ENCODE measurements at regions not wholly inside any gene's neighbourhood (a gene's known extent, or its start where the extent isn't known, plus 50 kb on each side); places are given as distances from the start of the nearest gene placed in this dataset.
A peak's percentile ranks its signal among the peaks of the same experiment; 100 is the strongest.
"Not testable (repeated sequence)": the region's sequence is repeated elsewhere in the genome, so short reads cannot be mapped to it uniquely, and the experiment has no call there.

GRCh38 chr10:36468620-36469019 is 656.8 kb upstream of the ANKRD30A start:
- TF ChIP-seq POLR2AphosphoS5 (IDR thresholded peaks at IDR 0.05) = no peak
- TF ChIP-seq, protein P1, sequence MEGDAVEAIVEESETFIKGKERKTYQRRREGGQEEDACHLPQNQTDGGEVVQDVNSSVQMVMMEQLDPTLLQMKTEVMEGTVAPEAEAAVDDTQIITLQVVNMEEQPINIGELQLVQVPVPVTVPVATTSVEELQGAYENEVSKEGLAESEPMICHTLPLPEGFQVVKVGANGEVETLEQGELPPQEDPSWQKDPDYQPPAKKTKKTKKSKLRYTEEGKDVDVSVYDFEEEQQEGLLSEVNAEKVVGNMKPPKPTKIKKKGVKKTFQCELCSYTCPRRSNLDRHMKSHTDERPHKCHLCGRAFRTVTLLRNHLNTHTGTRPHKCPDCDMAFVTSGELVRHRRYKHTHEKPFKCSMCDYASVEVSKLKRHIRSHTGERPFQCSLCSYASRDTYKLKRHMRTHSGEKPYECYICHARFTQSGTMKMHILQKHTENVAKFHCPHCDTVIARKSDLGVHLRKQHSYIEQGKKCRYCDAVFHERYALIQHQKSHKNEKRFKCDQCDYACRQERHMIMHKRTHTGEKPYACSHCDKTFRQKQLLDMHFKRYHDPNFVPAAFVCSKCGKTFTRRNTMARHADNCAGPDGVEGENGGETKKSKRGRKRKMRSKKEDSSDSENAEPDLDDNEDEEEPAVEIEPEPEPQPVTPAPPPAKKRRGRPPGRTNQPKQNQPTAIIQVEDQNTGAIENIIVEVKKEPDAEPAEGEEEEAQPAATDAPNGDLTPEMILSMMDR (IDR thresholded peaks at IDR 0.05) = no peak
- no peak for TF ChIP-seq POLR2A (IDR thresholded peaks at IDR 0.05)
- no peak for TF ChIP-seq EP300 (IDR thresholded peaks at IDR 0.05)
- Histone ChIP-seq H3K4me1 (peaks cover 11% of the 10 kb centered on the region), H3K9me3 (no peaks in the 10 kb centered on the region), H3K27me3 (no peaks in the 10 kb centered on the region), H3K4me3 (no peak overlapping the region), H3K27ac (no peak overlapping the region), H3K36me3 (no peaks in the 10 kb centered on the region)
- DNase-seq (ENCODE audit: low spot score in 2 of 2) = no peak
- 55% methylated on average over 3 of the region's 3 CpGs for WGBS

DNA sequence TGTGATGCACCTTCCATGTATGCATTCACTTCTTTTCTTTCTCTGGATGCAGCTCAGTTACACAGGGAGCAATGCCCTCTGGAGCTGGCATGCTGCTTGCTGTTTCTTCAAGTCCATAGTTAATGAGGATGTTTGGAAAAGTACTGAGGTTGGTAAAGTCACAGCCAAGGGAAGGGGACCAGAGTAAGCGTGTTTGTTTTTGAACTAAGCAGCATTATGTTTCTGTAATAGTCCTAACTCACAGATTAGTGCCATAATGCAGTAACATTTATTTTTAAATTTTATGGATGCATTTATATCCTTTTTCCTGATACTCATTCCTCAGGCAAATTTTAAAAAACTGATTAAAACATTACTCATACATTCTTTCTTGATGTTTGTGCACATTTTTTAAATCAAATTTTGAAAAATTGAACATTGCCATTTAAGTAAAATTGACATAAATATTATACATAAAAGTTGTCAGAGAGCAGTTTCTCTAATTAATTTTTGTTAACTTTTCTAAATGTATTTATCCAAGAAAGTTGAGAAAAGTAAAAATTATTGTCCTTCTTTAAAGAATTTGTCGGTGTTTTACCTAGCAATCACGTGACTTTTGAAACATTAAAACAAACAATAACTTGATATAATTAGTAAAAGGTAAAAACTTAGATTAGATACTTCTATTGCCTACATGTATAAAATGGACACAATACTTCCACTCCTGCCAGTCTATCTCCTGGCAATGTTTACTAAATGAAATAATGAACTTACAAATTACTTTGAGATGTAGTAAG is 659.6 kb upstream of the ANKRD30A start:
- Histone ChIP-seq H3K4me3 (no peak overlapping the region), H3K27me3 (no peaks in the 10 kb centered on the region), H3K27ac (no peak overlapping the region), H3K9me3 (no peaks in the 10 kb centered on the region), H3K4me1 (peaks cover 22% of the 10 kb centered on the region), H3K36me3 (no peaks in the 10 kb centered on the region)
- 80% methylated on average over 3 of the region's 3 CpGs for WGBS
- TF ChIP-seq, protein P1 (IDR thresholded peaks at IDR 0.05) = no peak
- no peak for TF ChIP-seq EP300 (IDR thresholded peaks at IDR 0.05)
- TF ChIP-seq POLR2AphosphoS5 (IDR thresholded peaks at IDR 0.05) = no peak
- TF ChIP-seq POLR2A (IDR thresholded peaks at IDR 0.05) = no peak
- DNase-seq (ENCODE audit: low spot score in 2 of 2) = no peak

DNA sequence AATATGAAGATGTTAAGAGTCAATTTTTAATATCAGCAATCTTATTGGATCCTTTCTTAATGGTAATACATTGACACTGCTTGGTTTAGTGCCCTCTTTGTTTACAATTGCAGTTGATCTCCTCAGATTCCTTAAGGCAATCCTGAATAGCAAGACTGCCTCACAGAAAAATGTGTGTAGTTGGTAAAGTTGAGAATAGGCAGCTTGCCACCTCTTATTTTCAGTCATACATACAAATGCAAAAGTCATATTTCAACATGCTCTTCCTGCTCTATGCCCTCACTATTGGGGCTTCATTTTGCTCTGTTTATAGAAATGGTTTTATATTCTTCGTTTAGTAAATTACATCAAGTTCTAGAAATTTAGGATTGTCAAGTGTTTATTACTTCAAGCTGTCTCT is 661.1 kb upstream of the ANKRD30A start:
- TF ChIP-seq POLR2AphosphoS5 (IDR thresholded peaks at IDR 0.05) = no peak
- TF ChIP-seq EP300 (IDR thresholded peaks at IDR 0.05) = no peak
- no peak for TF ChIP-seq POLR2A (IDR thresholded peaks at IDR 0.05)
- TF ChIP-seq, protein P1 (IDR thresholded peaks at IDR 0.05) = no peak
- Histone ChIP-seq H3K4me3 (no peak overlapping the region), H3K4me1 (peaks cover 22% of the 10 kb centered on the region), H3K27me3 (no peaks in the 10 kb centered on the region), H3K27ac (no peak overlapping the region), H3K36me3 (no peaks in the 10 kb centered on the region), H3K9me3 (no peaks in the 10 kb centered on the region)
- DNase-seq (ENCODE audit: low spot score in 2 of 2) = no peak
- 32% methylated on average over 1 of the region's 1 CpG for WGBS

- peaks cover 17% of the 10 kb centered on the region for H3K4me1 ChIP-seq
- no peak overlapping the region for H3K27ac ChIP-seq
- no peak overlapping the region for H3K4me3 ChIP-seq
- TF ChIP-seq POLR2AphosphoS5 (IDR thresholded peaks at IDR 0.05) (no peak), EP300 (IDR thresholded peaks at IDR 0.05) (no peak), POLR2A (IDR thresholded peaks at IDR 0.05) (no peak)
- TF ChIP-seq, protein P1 (IDR thresholded peaks at IDR 0.05) = no peak
- H3K9me3 ChIP-seq = peaks cover 3% of the 10 kb centered on the region
- WGBS = 64% methylated on average over 2 of the region's 2 CpGs
- H3K27me3 ChIP-seq = no peaks in the 10 kb centered on the region
- H3K36me3 ChIP-seq = no peaks in the 10 kb centered on the region
- DNase-seq (ENCODE audit: low spot score in 2 of 2) = no peak
These were observed 662.0 kb upstream of the ANKRD30A start for GRCh38 chr10:36463390-36463789.

GRCh38 chr10:36462194-36462593 is 663.2 kb upstream of the ANKRD30A start:
- H3K4me1 ChIP-seq = peaks cover 17% of the 10 kb centered on the region
- no peak for TF ChIP-seq POLR2A (IDR thresholded peaks at IDR 0.05)
- TF ChIP-seq EP300 (IDR thresholded peaks at IDR 0.05) = no peak
- peak in 2 of 3 donors; percentile 72 to 84 for TF ChIP-seq POLR2AphosphoS5 (IDR thresholded peaks at IDR 0.05)
- TF ChIP-seq, protein P1 (IDR thresholded peaks at IDR 0.05) = no peak
- DNase-seq (ENCODE audit: low spot score in 2 of 2) = no peak
- H3K27ac ChIP-seq = no peak overlapping the region
- H3K4me3 ChIP-seq = no peak overlapping the region
- no peaks in the 10 kb centered on the region for H3K27me3 ChIP-seq
- 55% methylated on average over 1 of the region's 1 CpG for WGBS
- peaks cover 7% of the 10 kb centered on the region for H3K9me3 ChIP-seq
- no peaks in the 10 kb centered on the region for H3K36me3 ChIP-seq

- DNase-seq (ENCODE audit: low spot score in 2 of 2); H3K27me3 ChIP-seq; H3K4me1 ChIP-seq; H3K36me3 ChIP-seq; H3K27ac ChIP-seq; H3K9me3 ChIP-seq; H3K4me3 ChIP-seq: not testable (repeated sequence)
These were observed 667.0 kb upstream of the ANKRD30A start for GRCh38 chr10:36458437-36458836.
